WTC11 (cell line): ENCODE measurements at regions not wholly inside any gene's neighbourhood (a gene's known extent, or its start where the extent isn't known, plus 50 kb on each side); places are given as distances from the start of the nearest gene placed in this dataset.
A peak's percentile ranks its signal among the peaks of the same experiment; 100 is the strongest.

Source experiments
- ARID4B ChIP-seq: sonication (generic); formaldehyde crosslinking; IDR thresholded peaks from 2 replicates; pipeline ENCODE4 v1.8.0; 2023; ENCODE audit warnings: missing genetic modification reagents, mild to moderate bottlenecking, borderline replicate concordance
- ATF3 ChIP-seq: sonication (generic); formaldehyde crosslinking; conservative IDR thresholded peaks from 2 replicates; pipeline ENCODE4 v1.8.1; 2022; ENCODE audit warnings: mild to moderate bottlenecking, missing genetic modification reagents
- CTCF ChIP-seq: fragments of 200-600 bp; IDR thresholded peaks from 2 replicates; pipeline ENCODE4 v1.8.0; 2022; ENCODE audit warnings: antibody characterized with exemption
- FOXP1 ChIP-seq: sonication (generic); formaldehyde crosslinking; IDR thresholded peaks from 2 replicates; pipeline ENCODE4 v1.8.0; 2022; ENCODE audit warnings: missing genetic modification reagents, mild to moderate bottlenecking, moderate library complexity, borderline replicate concordance
- FOXP4 ChIP-seq: sonication (generic); formaldehyde crosslinking; IDR thresholded peaks from 2 replicates; pipeline ENCODE4 v1.8.0; 2022; ENCODE audit warnings: mild to moderate bottlenecking, missing genetic modification reagents
- NFYB ChIP-seq: sonication (generic); formaldehyde crosslinking; conservative IDR thresholded peaks from 2 replicates; pipeline ENCODE4 v1.8.0; 2022; ENCODE audit warnings: low read depth, missing genetic modification reagents
- TEAD4 ChIP-seq: sonication (generic); formaldehyde crosslinking; IDR thresholded peaks from 2 replicates; pipeline ENCODE4 v1.8.0; 2022; ENCODE audit warnings: mild to moderate bottlenecking, missing genetic modification reagents
- TP53 ChIP-seq: sonication (generic); formaldehyde crosslinking; IDR thresholded peaks from 2 replicates; pipeline ENCODE4 v1.8.1; 2023; ENCODE audit warnings: mild to moderate bottlenecking, missing genetic modification reagents
- USF2 ChIP-seq: sonication (generic); formaldehyde crosslinking; IDR thresholded peaks from 2 replicates; pipeline ENCODE4 v1.8.1; 2023; ENCODE audit warnings: mild to moderate bottlenecking, missing genetic modification reagents, moderate library complexity
- ZNF281 ChIP-seq: sonication (generic); formaldehyde crosslinking; IDR thresholded peaks from 2 replicates; pipeline ENCODE4 v1.8.0; 2023; ENCODE audit warnings: mild to moderate bottlenecking, missing genetic modification reagents

- peak; percentile 67 for TF ChIP-seq CTCF
- TF ChIP-seq TEAD4 (CRISPR knock-in tag) = no peak
- TF ChIP-seq FOXP1 (CRISPR knock-in tag) = no peak
- no peak for TF ChIP-seq NFYB (CRISPR knock-in tag)
- TF ChIP-seq TP53 (CRISPR knock-in tag) = no peak
- no peak for TF ChIP-seq ATF3 (CRISPR knock-in tag)
- no peak for TF ChIP-seq USF2 (CRISPR knock-in tag)
- TF ChIP-seq FOXP4 = no peak
- no peak for TF ChIP-seq ZNF281 (CRISPR knock-in tag)
- TF ChIP-seq ARID4B (CRISPR knock-in tag) = no peak
Observed at GRCh38 chr9:101977614-101978210, 239.3 kb upstream of the GRIN3A start.
